HFF-Myc (cell line): ENCODE measurements at regions not wholly inside any gene's neighbourhood (a gene's known extent, or its start where the extent isn't known, plus 50 kb on each side); places are given as distances from the start of the nearest gene placed in this dataset.

Source experiments
- DNase-seq: peaks from one replicate; pipeline ENCODE4 v3.0.0-alpha.2; 2011; ENCODE audit warnings: low read depth; ENCODE audit errors: extremely low read depth
- H3K4me3 ChIP-seq: replicated peaks from 2 replicates; pipeline ENCODE4 v1.5.1; 2011; ENCODE audit warnings: low read depth, mild to moderate bottlenecking, control low read depth, low read length
- TF ChIP-seq, protein P1 (sequence below): IDR thresholded peaks from 2 replicates; pipeline ENCODE4 v1.5.1; 2012; ENCODE audit warnings: mild to moderate bottlenecking, low read depth, low read length, control low read depth; ENCODE audit errors: missing control alignments

DNA sequence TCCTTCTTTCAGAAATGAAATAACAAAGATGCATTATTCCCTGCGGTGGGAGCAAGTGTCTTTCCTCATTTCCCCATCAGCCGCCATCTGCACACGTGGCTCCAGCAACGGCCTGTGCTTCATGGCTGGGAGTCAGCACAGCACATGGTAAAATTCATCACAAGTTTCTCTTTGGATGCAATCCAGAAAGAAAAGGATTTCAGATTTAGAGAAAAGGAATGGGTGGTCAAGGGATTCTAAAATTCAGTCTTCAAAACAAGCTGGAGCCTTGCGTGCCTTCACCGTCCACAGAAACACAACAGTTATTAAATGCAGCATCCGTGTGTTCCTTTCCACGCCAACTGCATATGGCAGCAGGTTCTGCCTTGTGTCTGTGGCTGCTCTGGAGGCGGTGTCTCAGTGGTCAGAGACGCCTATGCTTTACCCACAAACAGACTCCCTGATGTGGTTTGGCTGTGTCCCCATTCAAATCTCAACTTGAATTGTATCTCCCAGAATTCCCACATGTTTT, 107.6 kb downstream of the THBS2 start:
- no peak overlapping the region for H3K4me3 ChIP-seq
- TF ChIP-seq, protein P1, sequence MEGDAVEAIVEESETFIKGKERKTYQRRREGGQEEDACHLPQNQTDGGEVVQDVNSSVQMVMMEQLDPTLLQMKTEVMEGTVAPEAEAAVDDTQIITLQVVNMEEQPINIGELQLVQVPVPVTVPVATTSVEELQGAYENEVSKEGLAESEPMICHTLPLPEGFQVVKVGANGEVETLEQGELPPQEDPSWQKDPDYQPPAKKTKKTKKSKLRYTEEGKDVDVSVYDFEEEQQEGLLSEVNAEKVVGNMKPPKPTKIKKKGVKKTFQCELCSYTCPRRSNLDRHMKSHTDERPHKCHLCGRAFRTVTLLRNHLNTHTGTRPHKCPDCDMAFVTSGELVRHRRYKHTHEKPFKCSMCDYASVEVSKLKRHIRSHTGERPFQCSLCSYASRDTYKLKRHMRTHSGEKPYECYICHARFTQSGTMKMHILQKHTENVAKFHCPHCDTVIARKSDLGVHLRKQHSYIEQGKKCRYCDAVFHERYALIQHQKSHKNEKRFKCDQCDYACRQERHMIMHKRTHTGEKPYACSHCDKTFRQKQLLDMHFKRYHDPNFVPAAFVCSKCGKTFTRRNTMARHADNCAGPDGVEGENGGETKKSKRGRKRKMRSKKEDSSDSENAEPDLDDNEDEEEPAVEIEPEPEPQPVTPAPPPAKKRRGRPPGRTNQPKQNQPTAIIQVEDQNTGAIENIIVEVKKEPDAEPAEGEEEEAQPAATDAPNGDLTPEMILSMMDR: no peak
- DNase-seq: peak; percentile 60

DNA sequence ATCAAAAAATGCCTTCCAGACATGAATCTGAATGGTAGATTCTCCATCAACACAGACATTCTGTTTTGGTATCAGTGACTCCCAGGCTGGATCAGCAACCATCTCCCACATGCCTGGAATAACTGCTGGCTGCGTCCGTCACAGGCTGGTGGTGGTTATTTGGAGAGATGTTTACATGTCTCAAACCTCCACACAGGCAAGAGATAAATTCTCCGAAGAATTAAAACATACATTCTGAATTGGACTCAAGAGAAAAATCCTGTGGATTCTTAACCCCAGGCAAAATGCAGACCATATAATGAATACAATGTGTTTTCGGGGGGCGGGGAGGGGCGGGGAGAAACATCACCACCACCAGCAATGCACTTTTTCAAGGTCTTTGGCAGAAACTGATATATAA, 108.2 kb downstream of the THBS2 start:
- H3K4me3 ChIP-seq: no peak overlapping the region
- TF ChIP-seq, protein P1: no peak
- peak; percentile 46 for DNase-seq

DNA sequence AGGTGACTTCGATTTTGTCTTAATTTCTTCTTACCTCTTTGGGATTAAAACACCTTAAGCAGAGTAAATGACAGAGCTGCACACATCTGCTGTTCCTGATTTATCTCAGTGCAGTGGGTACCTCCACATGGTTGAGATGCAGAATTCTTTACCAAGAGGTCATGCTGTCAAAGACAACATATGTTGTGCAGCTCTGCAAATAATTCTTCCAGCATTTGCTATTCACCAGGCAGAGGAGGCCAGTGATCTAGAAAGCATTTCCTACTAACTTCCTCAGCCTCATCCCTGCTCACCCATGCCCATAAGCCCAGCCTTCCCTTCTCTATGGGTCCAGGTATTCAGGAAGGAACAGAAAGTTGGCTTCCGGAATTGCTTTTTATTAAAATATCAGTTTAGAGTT, 109.3 kb downstream of the THBS2 start:
- DNase-seq: no peak
- TF ChIP-seq, protein P1: no peak

DNA sequence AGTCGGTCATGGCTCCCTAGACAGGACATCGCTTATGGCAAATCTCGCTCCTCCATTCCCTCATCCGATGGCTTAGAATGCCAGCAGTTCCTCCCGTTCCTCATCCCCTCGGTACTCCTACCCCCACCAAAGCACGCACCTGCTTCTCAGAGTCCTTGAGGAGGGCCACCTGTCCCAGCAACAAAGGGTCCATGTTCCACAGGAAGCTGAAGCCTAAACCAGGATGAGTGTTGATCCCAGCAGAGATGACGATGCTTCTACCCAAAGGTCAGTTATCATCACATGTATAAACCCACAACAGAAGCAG, 111.2 kb downstream of the THBS2 start:
- DNase-seq: no peak
- TF ChIP-seq, protein P1: no peak
- H3K4me3 ChIP-seq: no peak overlapping the region

More for the DNA sequence above, 109.3 kb downstream of the THBS2 start:
- no peak overlapping the region for H3K4me3 ChIP-seq

DNA sequence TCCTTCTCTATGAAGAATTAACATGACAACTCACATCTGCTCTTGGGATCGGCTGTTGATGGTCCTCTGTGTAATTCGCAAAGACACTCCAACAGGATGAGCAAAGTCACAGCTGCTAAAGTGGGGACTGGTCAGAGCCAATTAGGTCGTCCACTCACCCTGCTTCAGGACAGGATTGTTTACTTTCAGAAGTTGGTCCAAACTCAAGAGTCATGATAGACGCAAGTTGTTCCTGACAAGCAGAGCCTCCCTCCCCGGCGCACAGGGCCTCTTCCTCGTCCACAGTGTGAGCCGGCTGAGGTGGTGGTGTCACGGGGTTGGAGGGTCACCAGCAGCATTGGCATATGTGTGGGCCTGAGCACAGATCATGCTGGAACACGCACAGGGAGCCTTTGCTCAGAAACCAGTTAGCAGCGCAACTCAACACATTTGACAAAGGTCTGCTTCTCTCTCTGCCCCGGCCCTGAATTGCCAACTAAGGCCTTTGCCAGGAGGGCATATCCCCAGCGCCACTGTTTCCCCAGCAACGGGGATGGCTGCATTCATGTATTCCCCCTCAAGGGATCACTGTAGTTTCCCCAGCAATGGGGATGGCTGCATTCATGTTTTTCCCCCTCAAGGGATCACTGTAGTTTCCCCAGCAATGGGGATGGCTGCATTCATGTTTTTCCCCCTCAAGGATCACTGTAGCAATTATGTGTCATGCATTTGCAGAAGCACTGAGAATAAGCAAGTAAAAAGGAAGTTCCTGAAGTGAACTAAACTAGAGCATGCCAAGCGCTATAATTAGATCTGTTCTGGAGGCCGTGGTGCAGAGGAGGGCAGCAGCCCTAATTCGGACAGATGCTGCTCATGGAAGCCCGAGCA, 111.7 kb downstream of the THBS2 start:
- DNase-seq: no peak
- H3K4me3 ChIP-seq: no peak overlapping the region
- TF ChIP-seq, protein P1: no peak

DNA sequence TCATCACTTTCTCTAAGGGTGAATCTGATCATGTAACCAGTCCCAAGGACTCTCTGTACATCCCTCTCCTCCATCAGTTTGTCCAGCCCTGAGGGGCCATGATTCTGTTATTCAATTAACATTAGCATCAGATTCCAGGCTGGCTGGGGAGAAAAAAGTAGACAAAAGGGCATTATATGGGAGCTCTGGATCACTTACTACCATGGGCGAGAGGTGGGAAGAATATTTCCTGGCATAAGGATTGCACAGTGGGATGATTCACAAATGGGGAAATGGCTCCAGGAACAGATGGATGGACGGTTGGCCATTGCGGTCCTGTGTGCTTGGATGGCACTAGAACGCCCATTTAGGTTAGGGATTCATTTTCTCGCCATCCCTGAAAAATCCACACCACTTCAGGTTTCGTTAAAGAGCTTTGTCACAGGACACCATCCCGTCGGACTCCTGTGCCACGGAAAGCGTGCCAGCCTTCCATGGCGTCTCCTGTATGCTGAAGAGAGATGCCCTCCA, 112.6 kb downstream of the THBS2 start:
- H3K4me3 ChIP-seq: no peak overlapping the region
- no peak for DNase-seq
- TF ChIP-seq, protein P1: no peak
